ENCODE measurements at regions not wholly inside any gene's neighbourhood (a gene's known extent, or its start where the extent isn't known, plus 50 kb on each side); places are given as distances from the start of the nearest gene placed in this dataset.

DNA sequence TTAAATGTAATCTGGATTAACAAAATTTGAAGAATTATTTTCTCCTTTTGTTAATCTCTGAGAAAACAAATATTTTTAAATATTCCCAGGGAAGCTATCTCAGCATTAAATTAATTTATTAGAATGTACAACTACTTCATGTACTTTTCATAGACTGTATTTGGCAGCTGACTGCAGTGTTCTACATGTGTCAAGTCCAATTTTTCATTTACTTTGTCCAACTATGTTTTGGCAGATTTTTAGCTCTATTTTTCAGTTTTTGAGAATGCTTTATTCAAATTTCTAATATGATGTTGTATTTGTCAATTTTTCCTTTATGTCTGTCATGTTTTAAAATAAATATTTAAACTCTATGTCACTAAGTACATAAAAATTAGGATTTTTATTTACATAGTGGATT lies 925.1 kb downstream of the OTOL1 start:
- Histone ChIP-seq H3K27me3 (ENCODE audit: control insufficient read depth in 2 of 2, insufficient read depth in 2 of 2, low read length in 2 of 2) (no peaks in the 10 kb centered on the region), H3K9me3 (replicated peaks in 1 of 2; ENCODE audit: control insufficient read depth in 1 of 2, insufficient read depth in 1 of 2, low read length in 2 of 2) (no peaks in the 10 kb centered on the region), H3K4me2 (replicated peaks; ENCODE audit: extremely low read depth, low read length, poor library complexity, severe bottlenecking) (no peak overlapping the region), H3K36me3 (replicated peaks in 1 of 2; ENCODE audit: control insufficient read depth in 1 of 2, insufficient read depth in 2 of 2, low read length in 2 of 2) (no peaks in the 10 kb centered on the region), H3K4me1 (ENCODE audit: control insufficient read depth in 1 of 2, insufficient read depth in 2 of 2, low read length in 2 of 2) (no peaks in the 10 kb centered on the region), H3K4me3 (replicated peaks in 1 of 3; ENCODE audit: low read depth in 2 of 3, low read length in 3 of 3) (no peak overlapping the region), H3K79me2 (ENCODE audit: insufficient read depth, low read length) (no peaks in the 10 kb centered on the region), H4K20me1 (ENCODE audit: insufficient read depth, low read length) (no peaks in the 10 kb centered on the region), H3K27ac (ENCODE audit: low read depth in 1 of 2, low read length in 2 of 2) (no peak overlapping the region), H2AFZ (ENCODE audit: insufficient read depth, low read depth, low read length, poor library complexity, severe bottlenecking) (no peak overlapping the region), H3K9ac (ENCODE audit: insufficient read depth, low read length, poor library complexity, severe bottlenecking) (no peak overlapping the region)
- Mint-ChIP-seq H3K36me3 (no peaks in the 10 kb centered on the region), H3K4me3 (no peak overlapping the region), H3K27me3 (ENCODE audit: low read depth in 3 of 3) (peaks cover 2% of the 10 kb centered on the region in 3 donors), H3K4me1 (no peaks in the 10 kb centered on the region), H3K27ac (no peak overlapping the region), H3K9me3 (peaks cover 0 to 3% (median 2%) of the 10 kb centered on the region in 7 donors)
- no peak for DNase-seq
- TF ChIP-seq, protein P1, sequence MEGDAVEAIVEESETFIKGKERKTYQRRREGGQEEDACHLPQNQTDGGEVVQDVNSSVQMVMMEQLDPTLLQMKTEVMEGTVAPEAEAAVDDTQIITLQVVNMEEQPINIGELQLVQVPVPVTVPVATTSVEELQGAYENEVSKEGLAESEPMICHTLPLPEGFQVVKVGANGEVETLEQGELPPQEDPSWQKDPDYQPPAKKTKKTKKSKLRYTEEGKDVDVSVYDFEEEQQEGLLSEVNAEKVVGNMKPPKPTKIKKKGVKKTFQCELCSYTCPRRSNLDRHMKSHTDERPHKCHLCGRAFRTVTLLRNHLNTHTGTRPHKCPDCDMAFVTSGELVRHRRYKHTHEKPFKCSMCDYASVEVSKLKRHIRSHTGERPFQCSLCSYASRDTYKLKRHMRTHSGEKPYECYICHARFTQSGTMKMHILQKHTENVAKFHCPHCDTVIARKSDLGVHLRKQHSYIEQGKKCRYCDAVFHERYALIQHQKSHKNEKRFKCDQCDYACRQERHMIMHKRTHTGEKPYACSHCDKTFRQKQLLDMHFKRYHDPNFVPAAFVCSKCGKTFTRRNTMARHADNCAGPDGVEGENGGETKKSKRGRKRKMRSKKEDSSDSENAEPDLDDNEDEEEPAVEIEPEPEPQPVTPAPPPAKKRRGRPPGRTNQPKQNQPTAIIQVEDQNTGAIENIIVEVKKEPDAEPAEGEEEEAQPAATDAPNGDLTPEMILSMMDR (IDR thresholded peaks at IDR 0.05), result no peak
- intact Hi-C loops (cut with micrococcal nuclease), result no loop called here

DNA sequence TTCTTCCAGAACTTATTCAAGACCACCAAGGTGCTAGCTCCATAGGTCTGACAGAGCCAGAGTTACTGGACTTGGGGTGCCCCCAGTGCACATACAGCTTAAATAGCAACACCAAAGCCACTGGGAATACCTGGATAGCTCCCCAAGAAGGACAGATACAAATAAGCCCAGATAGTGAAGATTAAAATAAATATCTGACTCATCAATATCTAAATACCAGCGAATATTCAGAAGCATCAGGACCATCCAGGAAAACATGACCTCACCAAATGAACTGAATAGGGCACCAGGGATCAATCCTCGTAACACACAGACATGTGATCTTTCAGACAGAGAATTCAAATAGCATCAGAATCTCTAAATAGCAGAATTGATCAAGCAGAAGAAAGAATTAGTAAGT lies 931.6 kb downstream of the OTOL1 start:
- no peaks in the 10 kb centered on the region for H3K4me1 Mint-ChIP-seq
- intact Hi-C loops (cut with micrococcal nuclease), result no loop called here
- H3K9me3 Mint-ChIP-seq, result peaks cover 0 to 7% (median 2%) of the 10 kb centered on the region in 7 donors
- H3K27me3 Mint-ChIP-seq (ENCODE audit: low read depth in 3 of 3), result peaks cover 0 to 1% (median 0%) of the 10 kb centered on the region in 3 donors
- H3K4me3 ChIP-seq (replicated peaks in 1 of 3; ENCODE audit: low read depth in 2 of 3, low read length in 3 of 3), result no peak overlapping the region
- H3K36me3 ChIP-seq (replicated peaks in 1 of 2; ENCODE audit: control insufficient read depth in 1 of 2, insufficient read depth in 2 of 2, low read length in 2 of 2), result no peaks in the 10 kb centered on the region
- WGBS (ENCODE audit: insufficient coverage), result no CpG with 5 or more reads among the region's 2 CpGs
- no peak overlapping the region for H2AFZ ChIP-seq (ENCODE audit: insufficient read depth, low read depth, low read length, poor library complexity, severe bottlenecking)
- H3K79me2 ChIP-seq (ENCODE audit: insufficient read depth, low read length), result no peaks in the 10 kb centered on the region
- H3K4me2 ChIP-seq (replicated peaks; ENCODE audit: extremely low read depth, low read length, poor library complexity, severe bottlenecking), result no peak overlapping the region
- TF ChIP-seq, protein P1 (IDR thresholded peaks at IDR 0.05), result no peak
- no peak overlapping the region for H3K9ac ChIP-seq (ENCODE audit: insufficient read depth, low read length, poor library complexity, severe bottlenecking)
- H3K4me3 Mint-ChIP-seq, result no peak overlapping the region
- no peaks in the 10 kb centered on the region for H3K36me3 Mint-ChIP-seq
- H3K9me3 ChIP-seq (replicated peaks in 1 of 2; ENCODE audit: control insufficient read depth in 1 of 2, insufficient read depth in 1 of 2, low read length in 2 of 2), result peaks cover 9 to 10% of the 10 kb centered on the region in 2 donors
- no peaks in the 10 kb centered on the region for H3K27me3 ChIP-seq (ENCODE audit: control insufficient read depth in 2 of 2, insufficient read depth in 2 of 2, low read length in 2 of 2)
- no peaks in the 10 kb centered on the region for H4K20me1 ChIP-seq (ENCODE audit: insufficient read depth, low read length)
- no peaks in the 10 kb centered on the region for H3K4me1 ChIP-seq (ENCODE audit: control insufficient read depth in 1 of 2, insufficient read depth in 2 of 2, low read length in 2 of 2)
- H3K27ac ChIP-seq (ENCODE audit: low read depth in 1 of 2, low read length in 2 of 2), result no peak overlapping the region
- no peak for DNase-seq
- no peak overlapping the region for H3K27ac Mint-ChIP-seq

Data from CD14-positive monocyte (primary cell).